ENCODE measurements at regions not wholly inside any gene's neighbourhood (a gene's known extent, or its start where the extent isn't known, plus 50 kb on each side); places are given as distances from the start of the nearest gene placed in this dataset.

DNA sequence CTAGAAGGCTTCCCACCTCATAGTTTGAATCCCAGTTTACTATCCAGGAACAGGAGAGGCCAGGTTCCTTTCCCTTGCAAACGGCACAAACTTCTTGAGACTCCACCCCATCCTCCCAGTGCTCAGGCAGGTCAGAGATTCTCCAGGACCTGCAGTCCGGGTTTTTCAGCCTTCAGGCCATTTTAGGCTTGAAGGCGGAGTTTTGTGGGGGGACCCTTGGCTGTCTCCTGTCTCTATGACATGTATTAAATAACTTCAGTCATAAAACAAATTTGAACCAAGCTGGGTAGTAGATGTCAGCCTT lies 230.1 kb downstream of the NFATC2 start:
- 50% methylated on average over 3 of the region's 3 CpGs for WGBS
- intact Hi-C loops (cut with DNase I): no loop called here
- peak overlapping the region; percentile 49 to 60 for H3K27ac ChIP-seq
- DNase-seq (ENCODE audit: low spot score): no peak
- no peaks in the 10 kb centered on the region for H3K9me3 ChIP-seq
- H3K27me3 ChIP-seq (replicated peaks; ENCODE audit: insufficient read depth): no peaks in the 10 kb centered on the region
- TF ChIP-seq POLR2AphosphoS5 (IDR thresholded peaks at IDR 0.05) (no peak), POLR2A (IDR thresholded peaks at IDR 0.05) (no peak)
- TF ChIP-seq, protein P1, sequence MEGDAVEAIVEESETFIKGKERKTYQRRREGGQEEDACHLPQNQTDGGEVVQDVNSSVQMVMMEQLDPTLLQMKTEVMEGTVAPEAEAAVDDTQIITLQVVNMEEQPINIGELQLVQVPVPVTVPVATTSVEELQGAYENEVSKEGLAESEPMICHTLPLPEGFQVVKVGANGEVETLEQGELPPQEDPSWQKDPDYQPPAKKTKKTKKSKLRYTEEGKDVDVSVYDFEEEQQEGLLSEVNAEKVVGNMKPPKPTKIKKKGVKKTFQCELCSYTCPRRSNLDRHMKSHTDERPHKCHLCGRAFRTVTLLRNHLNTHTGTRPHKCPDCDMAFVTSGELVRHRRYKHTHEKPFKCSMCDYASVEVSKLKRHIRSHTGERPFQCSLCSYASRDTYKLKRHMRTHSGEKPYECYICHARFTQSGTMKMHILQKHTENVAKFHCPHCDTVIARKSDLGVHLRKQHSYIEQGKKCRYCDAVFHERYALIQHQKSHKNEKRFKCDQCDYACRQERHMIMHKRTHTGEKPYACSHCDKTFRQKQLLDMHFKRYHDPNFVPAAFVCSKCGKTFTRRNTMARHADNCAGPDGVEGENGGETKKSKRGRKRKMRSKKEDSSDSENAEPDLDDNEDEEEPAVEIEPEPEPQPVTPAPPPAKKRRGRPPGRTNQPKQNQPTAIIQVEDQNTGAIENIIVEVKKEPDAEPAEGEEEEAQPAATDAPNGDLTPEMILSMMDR (IDR thresholded peaks at IDR 0.05): no peak
- no peak overlapping the region for H3K4me3 ChIP-seq
- H3K36me3 ChIP-seq: no peaks in the 10 kb centered on the region
- H3K4me1 ChIP-seq (replicated peaks): no peaks in the 10 kb centered on the region

DNA sequence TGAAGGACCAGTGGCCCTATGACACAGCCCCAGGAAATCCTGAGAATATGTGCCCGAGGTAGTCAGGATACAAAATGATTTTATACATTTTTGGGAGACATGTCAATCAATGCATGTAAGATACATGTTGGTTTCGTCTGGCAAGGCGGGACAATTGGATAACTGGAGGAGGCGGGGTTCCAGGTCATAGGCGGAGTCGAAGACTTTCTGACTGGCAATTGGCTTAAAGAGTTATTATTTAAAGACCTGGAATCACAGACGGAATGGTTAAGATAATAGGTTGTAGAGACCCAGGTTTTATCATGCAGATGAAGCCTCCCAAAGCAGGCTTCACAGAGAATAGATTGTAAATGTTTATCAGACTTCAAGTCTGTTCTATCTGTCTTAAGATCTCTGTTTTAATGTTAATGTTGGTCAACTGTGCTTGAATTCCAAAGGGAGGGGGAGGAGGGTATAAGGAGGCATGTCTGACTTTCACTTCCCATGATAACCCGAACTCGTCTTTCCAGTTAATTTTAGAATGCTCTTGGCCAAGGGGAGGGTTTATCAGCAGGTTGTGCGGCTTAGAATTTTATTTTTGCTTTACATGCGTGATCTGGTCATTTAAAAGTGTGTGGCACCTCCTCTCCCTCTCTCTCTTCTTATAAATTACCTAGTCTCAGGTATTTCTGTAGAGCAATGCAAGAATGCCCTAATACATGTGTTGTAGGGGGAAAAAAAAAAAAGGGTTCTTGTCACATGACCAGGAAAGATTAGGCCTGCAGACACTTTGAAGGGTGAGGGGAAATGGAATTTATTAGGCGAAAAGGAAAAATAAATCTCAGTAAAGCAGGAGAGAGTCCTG lies 230.7 kb downstream of the NFATC2 start:
- H3K27ac ChIP-seq: peak overlapping the region; percentile 49 to 60
- TF ChIP-seq POLR2A (IDR thresholded peaks at IDR 0.05) (no peak), POLR2AphosphoS5 (IDR thresholded peaks at IDR 0.05) (peak; percentile 83)
- TF ChIP-seq, protein P1 (IDR thresholded peaks at IDR 0.05): no peak
- peak; percentile 44 for DNase-seq (ENCODE audit: low spot score)
- WGBS: 48% methylated on average over 12 of the region's 12 CpGs
- intact Hi-C loops (cut with DNase I): no loop called here
- no peak overlapping the region for H3K4me3 ChIP-seq
- H3K27me3 ChIP-seq (replicated peaks; ENCODE audit: insufficient read depth): no peaks in the 10 kb centered on the region
- H3K9me3 ChIP-seq: no peaks in the 10 kb centered on the region
- H3K36me3 ChIP-seq: no peaks in the 10 kb centered on the region
- H3K4me1 ChIP-seq (replicated peaks): no peaks in the 10 kb centered on the region

DNA sequence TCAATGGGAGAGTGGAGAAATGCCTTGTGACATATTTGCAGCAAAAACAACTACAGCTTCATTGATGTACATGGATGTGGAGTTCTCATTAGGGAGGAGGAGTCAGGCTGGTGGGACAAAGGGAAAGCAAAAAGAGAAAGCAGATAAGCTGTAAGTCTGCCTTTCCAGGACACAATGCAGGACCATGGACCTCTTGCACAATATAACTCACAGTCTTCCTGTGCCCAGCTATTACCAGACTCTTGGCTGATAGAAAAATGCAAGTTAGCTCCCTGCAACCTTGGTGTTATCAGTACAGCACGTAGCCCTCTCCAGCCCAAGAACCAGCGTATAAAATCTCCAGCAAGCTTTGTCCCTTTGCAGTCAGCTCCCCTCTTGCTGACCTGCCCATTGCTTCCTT lies 232.3 kb downstream of the NFATC2 start:
- Histone ChIP-seq H3K4me3 (no peak overlapping the region), H3K9me3 (no peaks in the 10 kb centered on the region), H3K27ac (no peak overlapping the region), H3K27me3 (replicated peaks; ENCODE audit: insufficient read depth) (no peaks in the 10 kb centered on the region), H3K36me3 (no peaks in the 10 kb centered on the region), H3K4me1 (replicated peaks) (no peaks in the 10 kb centered on the region)
- 89% methylated on average over 2 of the region's 2 CpGs for WGBS
- TF ChIP-seq POLR2AphosphoS5 (IDR thresholded peaks at IDR 0.05) (no peak), POLR2A (IDR thresholded peaks at IDR 0.05) (no peak)
- TF ChIP-seq, protein P1 (IDR thresholded peaks at IDR 0.05): no peak
- intact Hi-C loops (cut with DNase I): no loop called here
- DNase-seq (ENCODE audit: low spot score): no peak

DNA sequence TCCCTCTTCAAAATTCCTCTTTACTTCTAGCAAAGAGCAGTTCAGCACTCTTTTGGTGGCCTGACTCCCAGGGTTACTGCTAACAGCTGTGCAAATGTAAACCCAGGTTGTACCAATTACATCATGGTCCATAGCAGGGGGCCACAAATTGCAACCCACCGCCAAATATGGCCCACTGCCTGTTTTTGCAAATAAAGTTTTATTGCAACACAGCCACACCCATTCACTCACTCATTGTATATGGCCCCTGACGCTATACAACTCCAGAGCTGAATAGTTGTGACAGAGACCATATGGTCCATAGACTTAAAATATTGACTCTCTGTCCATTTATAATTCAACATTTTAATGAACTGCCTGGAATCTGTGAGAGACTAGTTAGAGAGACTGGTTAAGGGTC lies 233.4 kb downstream of the NFATC2 start:
- intact Hi-C loops (cut with DNase I): loop anchor here (10.0 kb wide), 1 partner anchor 514 kb away; the partner anchor contains the start of gene BCAS4
- 73% methylated on average over 2 of the region's 2 CpGs for WGBS
- no peak overlapping the region for H3K4me3 ChIP-seq
- H3K36me3 ChIP-seq: no peaks in the 10 kb centered on the region
- no peaks in the 10 kb centered on the region for H3K27me3 ChIP-seq (replicated peaks; ENCODE audit: insufficient read depth)
- no peaks in the 10 kb centered on the region for H3K4me1 ChIP-seq (replicated peaks)
- no peak for DNase-seq (ENCODE audit: low spot score)
- no peak overlapping the region for H3K27ac ChIP-seq
- TF ChIP-seq POLR2AphosphoS5 (IDR thresholded peaks at IDR 0.05): no peak
- TF ChIP-seq, protein P1 (IDR thresholded peaks at IDR 0.05): no peak
- no peak for TF ChIP-seq POLR2A (IDR thresholded peaks at IDR 0.05)
- no peaks in the 10 kb centered on the region for H3K9me3 ChIP-seq
